GM23338 (cell line): ENCODE measurements at regions not wholly inside any gene's neighbourhood (a gene's known extent, or its start where the extent isn't known, plus 50 kb on each side); places are given as distances from the start of the nearest gene placed in this dataset.

Experiments used
- CREB1 ChIP-seq: fragments of 250-450 bp; sonication (Bioruptor Pico); IDR thresholded peaks from 2 replicates; pipeline ENCODE4 v1.5.0; 2020; ENCODE audit warnings: low read depth, mild to moderate bottlenecking, moderate library complexity
- CTCF ChIP-seq, 2 experiments: fragments of 200-600 bp in 1 of 2; sonication (generic) in 1 of 2; conservative IDR thresholded peaks; 2 replicates each; pipeline versions ENCODE4 v1.5.1 to v1.6.1; 2016 to 2017; ENCODE audit warnings: antibody characterized with exemption in 2 of 2, low read depth in 2 of 2, mild to moderate bottlenecking in 2 of 2, moderate library complexity in 1 of 2
- EZH2 ChIP-seq: fragments of 200-600 bp; sonication (generic); IDR thresholded peaks from one replicate; pipeline ENCODE4 v1.8.0; 2017; ENCODE audit warnings: antibody characterized with exemption, mild to moderate bottlenecking, low read depth; ENCODE audit not compliant: unreplicated experiment
- POLR2AphosphoS5 ChIP-seq: IDR thresholded peaks from 2 replicates; pipeline ENCODE4 v1.6.1; 2016; ENCODE audit warnings: antibody characterized with exemption, low read depth
- REST ChIP-seq: IDR thresholded peaks from one replicate; pipeline ENCODE4 v1.6.1; 2018; ENCODE audit warnings: antibody characterized with exemption; ENCODE audit not compliant: unreplicated experiment
- ZNF331 ChIP-seq: fragments of 250-450 bp; sonication (Bioruptor Pico); IDR thresholded peaks from 2 replicates; pipeline ENCODE4 v1.5.0; 2020; ENCODE audit warnings: low read depth, mild to moderate bottlenecking, moderate library complexity

GRCh38 chr2:8016688-8017087, 665.2 kb upstream of the ID2 start:
- TF ChIP-seq POLR2AphosphoS5, result no peak
- TF ChIP-seq CTCF (conservative IDR thresholded peaks at IDR 0.05; ENCODE audit: low read depth in 2 of 2), result no peak
- no peak for TF ChIP-seq CREB1 (CRISPR knock-in tag)
- no peak for TF ChIP-seq EZH2
- no peak for TF ChIP-seq REST
- no peak for TF ChIP-seq ZNF331 (CRISPR knock-in tag)
